ENCODE measurements at regions not wholly inside any gene's neighbourhood (a gene's known extent, or its start where the extent isn't known, plus 50 kb on each side); places are given as distances from the start of the nearest gene placed in this dataset.

DNA sequence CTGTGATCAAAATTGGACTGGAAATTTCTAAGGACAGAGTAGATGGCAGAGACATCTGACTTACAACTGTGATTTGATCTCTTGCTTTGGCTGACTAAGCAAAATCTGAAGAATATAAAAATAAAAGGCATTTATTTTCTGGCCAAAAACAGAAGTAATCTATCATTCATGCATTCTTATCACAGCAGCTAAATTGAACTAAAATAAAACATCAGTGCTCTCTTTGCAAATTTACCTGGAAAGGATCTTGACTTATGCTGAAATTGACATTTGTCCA is 81.4 kb upstream of the ZNF678 start:
- TF ChIP-seq, protein P1, sequence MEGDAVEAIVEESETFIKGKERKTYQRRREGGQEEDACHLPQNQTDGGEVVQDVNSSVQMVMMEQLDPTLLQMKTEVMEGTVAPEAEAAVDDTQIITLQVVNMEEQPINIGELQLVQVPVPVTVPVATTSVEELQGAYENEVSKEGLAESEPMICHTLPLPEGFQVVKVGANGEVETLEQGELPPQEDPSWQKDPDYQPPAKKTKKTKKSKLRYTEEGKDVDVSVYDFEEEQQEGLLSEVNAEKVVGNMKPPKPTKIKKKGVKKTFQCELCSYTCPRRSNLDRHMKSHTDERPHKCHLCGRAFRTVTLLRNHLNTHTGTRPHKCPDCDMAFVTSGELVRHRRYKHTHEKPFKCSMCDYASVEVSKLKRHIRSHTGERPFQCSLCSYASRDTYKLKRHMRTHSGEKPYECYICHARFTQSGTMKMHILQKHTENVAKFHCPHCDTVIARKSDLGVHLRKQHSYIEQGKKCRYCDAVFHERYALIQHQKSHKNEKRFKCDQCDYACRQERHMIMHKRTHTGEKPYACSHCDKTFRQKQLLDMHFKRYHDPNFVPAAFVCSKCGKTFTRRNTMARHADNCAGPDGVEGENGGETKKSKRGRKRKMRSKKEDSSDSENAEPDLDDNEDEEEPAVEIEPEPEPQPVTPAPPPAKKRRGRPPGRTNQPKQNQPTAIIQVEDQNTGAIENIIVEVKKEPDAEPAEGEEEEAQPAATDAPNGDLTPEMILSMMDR (IDR thresholded peaks at IDR 0.05) = no peak
- no peak for TF ChIP-seq EP300 (IDR thresholded peaks at IDR 0.05)

Data from tibial nerve (tissue), 4 donors.